Transverse colon (tissue), 4 donors: ENCODE measurements at regions not wholly inside any gene's neighbourhood (a gene's known extent, or its start where the extent isn't known, plus 50 kb on each side); places are given as distances from the start of the nearest gene placed in this dataset.

Source experiments
- CTCF ChIP-seq, 5 experiments: fragments of 200-600 bp in 3 of 5; fragments of 450-650 bp in 2 of 5; sonication (generic) in 3 of 5; IDR thresholded peaks; 1 replicate in 2 of 5; 2 replicates in 3 of 5; pipeline ENCODE4 v1.5.1; 2016 to 2017; ENCODE audit warnings: antibody characterized with exemption in 5 of 5, inconsistent platforms in 3 of 5, mild to moderate bottlenecking in 2 of 5, moderate library complexity in 1 of 5
- EP300 ChIP-seq: sonication (generic); formaldehyde crosslinking; IDR thresholded peaks from one replicate; pipeline ENCODE4 v1.6.1; 2017; ENCODE audit warnings: antibody characterized with exemption, low read depth
- POLR2A ChIP-seq: fragments of 450-650 bp; IDR thresholded peaks from one replicate; pipeline ENCODE4 v1.6.1; 2016; ENCODE audit warnings: antibody characterized with exemption, mild to moderate bottlenecking, moderate library complexity
- POLR2AphosphoS5 ChIP-seq, 3 donors: sonication (generic); formaldehyde crosslinking; IDR thresholded peaks; one replicate each; pipeline ENCODE4 v1.6.1; 2016; ENCODE audit warnings: antibody characterized with exemption in 3 of 3

- TF ChIP-seq POLR2AphosphoS5 (IDR thresholded peaks at IDR 0.05) (no peak), POLR2A (no peak), CTCF (IDR thresholded peaks at IDR 0.05) (no peak), EP300 (no peak)
Measured at GRCh38 chr16:79723583-79724168, 123.1 kb upstream of the MAF start.
